ENCODE measurements at regions not wholly inside any gene's neighbourhood (a gene's known extent, or its start where the extent isn't known, plus 50 kb on each side); places are given as distances from the start of the nearest gene placed in this dataset.

DNA sequence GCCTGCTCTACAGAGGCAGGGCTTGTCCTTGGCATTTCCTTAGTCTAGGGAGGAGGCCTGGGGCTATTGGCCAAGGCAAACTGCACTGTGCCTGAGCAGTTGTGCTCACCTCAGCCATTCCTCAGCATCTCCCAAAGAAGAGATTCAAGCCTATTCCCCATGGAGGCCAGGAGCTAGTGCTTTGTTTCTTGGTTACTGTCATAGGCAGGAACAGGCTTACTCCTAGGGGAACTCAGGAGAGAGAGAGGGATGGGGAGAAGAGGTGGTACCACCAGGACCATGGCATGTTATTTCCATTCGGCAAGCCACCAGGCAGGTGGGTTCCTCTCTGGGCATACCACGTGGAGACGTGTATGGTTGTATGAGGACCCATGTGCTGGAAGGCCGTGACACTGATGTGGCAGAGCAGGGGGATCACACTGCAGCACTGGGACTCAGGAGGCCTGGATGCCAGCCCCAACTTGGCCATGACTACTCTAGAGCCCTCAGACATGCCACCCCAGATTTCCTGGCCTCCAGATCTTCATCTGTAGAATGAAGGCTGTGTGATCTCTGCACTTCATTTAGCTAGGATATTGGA, 233.7 kb downstream of the LOXHD1 start:
- Histone ChIP-seq H3K4me2 (ENCODE audit: low read depth, low read length) (no peak overlapping the region), H3K9me3 (replicated peaks; ENCODE audit: insufficient read depth, low read length) (no peaks in the 10 kb centered on the region), H3K79me2 (ENCODE audit: low read length) (no peaks in the 10 kb centered on the region), H4K20me1 (ENCODE audit: insufficient read depth, low read length) (no peaks in the 10 kb centered on the region), H3K36me3 (replicated peaks; ENCODE audit: insufficient read depth, low read length) (no peaks in the 10 kb centered on the region), H3K4me3 (ENCODE audit: low read length) (no peak overlapping the region), H3F3A (ENCODE audit: insufficient read depth, low read length) (no peaks in the 10 kb centered on the region), H3K9ac (ENCODE audit: low read length) (no peak overlapping the region), H2AFZ (ENCODE audit: low read length) (no peak overlapping the region), H3K27me3 (replicated peaks; ENCODE audit: insufficient read depth, low read length) (no peaks in the 10 kb centered on the region), H3K27ac (ENCODE audit: low read length) (no peak overlapping the region), H3K4me1 (ENCODE audit: low read length) (no peaks in the 10 kb centered on the region), H3K9me2 (replicated peaks; ENCODE audit: insufficient read depth, low read length) (no peaks in the 10 kb centered on the region)
- DNase-seq: no peak
- TF ChIP-seq, protein P1, sequence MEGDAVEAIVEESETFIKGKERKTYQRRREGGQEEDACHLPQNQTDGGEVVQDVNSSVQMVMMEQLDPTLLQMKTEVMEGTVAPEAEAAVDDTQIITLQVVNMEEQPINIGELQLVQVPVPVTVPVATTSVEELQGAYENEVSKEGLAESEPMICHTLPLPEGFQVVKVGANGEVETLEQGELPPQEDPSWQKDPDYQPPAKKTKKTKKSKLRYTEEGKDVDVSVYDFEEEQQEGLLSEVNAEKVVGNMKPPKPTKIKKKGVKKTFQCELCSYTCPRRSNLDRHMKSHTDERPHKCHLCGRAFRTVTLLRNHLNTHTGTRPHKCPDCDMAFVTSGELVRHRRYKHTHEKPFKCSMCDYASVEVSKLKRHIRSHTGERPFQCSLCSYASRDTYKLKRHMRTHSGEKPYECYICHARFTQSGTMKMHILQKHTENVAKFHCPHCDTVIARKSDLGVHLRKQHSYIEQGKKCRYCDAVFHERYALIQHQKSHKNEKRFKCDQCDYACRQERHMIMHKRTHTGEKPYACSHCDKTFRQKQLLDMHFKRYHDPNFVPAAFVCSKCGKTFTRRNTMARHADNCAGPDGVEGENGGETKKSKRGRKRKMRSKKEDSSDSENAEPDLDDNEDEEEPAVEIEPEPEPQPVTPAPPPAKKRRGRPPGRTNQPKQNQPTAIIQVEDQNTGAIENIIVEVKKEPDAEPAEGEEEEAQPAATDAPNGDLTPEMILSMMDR (IDR thresholded peaks at IDR 0.05; ENCODE audit: low read length): no peak
- TF ChIP-seq EZH2phosphoT487 (IDR thresholded peaks at IDR 0.05; ENCODE audit: low read length) (no peak), EZH2 (optimal IDR thresholded peaks at IDR 0.05; ENCODE audit: low read depth, low read length) (no peak)

DNA sequence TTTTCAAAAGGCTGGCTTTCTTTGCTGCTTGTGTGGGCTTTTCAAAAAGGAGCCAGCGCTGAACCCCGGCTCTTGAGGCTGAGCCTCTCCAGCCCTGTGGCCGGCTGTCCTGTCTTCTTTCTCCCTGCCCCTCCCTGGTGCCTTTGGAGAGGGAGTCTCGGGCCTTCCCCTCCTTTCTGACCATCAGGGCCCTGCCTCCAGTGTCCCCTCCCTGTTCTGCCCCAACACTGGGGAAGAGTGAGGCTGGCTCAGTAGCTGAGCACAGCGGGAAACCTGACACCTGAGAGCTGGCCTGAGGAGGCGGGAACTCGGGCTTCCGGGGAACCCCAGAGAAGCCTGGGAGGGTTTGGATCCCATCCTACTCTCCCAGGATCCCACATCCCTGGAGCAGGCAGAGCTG, 232.1 kb downstream of the LOXHD1 start:
- Histone ChIP-seq H3K79me2 (ENCODE audit: low read length) (no peaks in the 10 kb centered on the region), H2AFZ (ENCODE audit: low read length) (no peak overlapping the region), H3K36me3 (replicated peaks; ENCODE audit: insufficient read depth, low read length) (no peaks in the 10 kb centered on the region), H3K4me2 (ENCODE audit: low read depth, low read length) (no peak overlapping the region), H3K9ac (ENCODE audit: low read length) (no peak overlapping the region), H4K20me1 (ENCODE audit: insufficient read depth, low read length) (no peaks in the 10 kb centered on the region), H3K27me3 (replicated peaks; ENCODE audit: insufficient read depth, low read length) (no peaks in the 10 kb centered on the region), H3F3A (ENCODE audit: insufficient read depth, low read length) (no peaks in the 10 kb centered on the region), H3K4me3 (ENCODE audit: low read length) (no peak overlapping the region), H3K4me1 (ENCODE audit: low read length) (no peaks in the 10 kb centered on the region), H3K27ac (ENCODE audit: low read length) (no peak overlapping the region), H3K9me3 (replicated peaks; ENCODE audit: insufficient read depth, low read length) (no peaks in the 10 kb centered on the region), H3K9me2 (replicated peaks; ENCODE audit: insufficient read depth, low read length) (no peaks in the 10 kb centered on the region)
- no peak for DNase-seq
- TF ChIP-seq EZH2 (optimal IDR thresholded peaks at IDR 0.05; ENCODE audit: low read depth, low read length): no peak
- TF ChIP-seq EZH2phosphoT487 (IDR thresholded peaks at IDR 0.05; ENCODE audit: low read length): no peak

DNA sequence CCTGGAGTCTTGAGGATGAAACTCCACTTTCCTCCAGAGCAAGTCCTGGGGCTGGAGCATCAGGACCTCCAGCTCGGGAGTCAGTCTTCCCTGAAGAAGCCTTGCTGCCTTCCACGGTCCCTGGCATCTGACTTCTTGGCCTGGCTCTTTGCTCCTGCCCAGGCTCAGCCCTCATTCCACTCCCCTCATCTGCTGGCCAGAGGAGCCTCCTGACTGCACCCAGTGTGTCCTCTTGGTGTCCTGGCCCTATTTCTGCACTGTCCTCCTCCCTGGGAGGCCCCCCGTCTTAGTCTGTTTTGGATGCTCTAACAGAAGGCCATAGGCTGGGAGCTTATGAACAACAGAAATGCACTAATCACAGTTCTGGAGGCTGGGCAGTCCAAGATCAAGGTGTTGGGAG, 231.5 kb downstream of the LOXHD1 start:
- no peak overlapping the region for H3K27ac ChIP-seq (ENCODE audit: low read length)
- H3K79me2 ChIP-seq (ENCODE audit: low read length): no peaks in the 10 kb centered on the region
- no peaks in the 10 kb centered on the region for H3K9me3 ChIP-seq (replicated peaks; ENCODE audit: insufficient read depth, low read length)
- H2AFZ ChIP-seq (ENCODE audit: low read length): no peak overlapping the region
- TF ChIP-seq, protein P1 (IDR thresholded peaks at IDR 0.05; ENCODE audit: low read length): no peak
- TF ChIP-seq EZH2phosphoT487 (IDR thresholded peaks at IDR 0.05; ENCODE audit: low read length) (no peak), EZH2 (optimal IDR thresholded peaks at IDR 0.05; ENCODE audit: low read depth, low read length) (no peak)
- no peak overlapping the region for H3K4me2 ChIP-seq (ENCODE audit: low read depth, low read length)
- no peak overlapping the region for H3K4me3 ChIP-seq (ENCODE audit: low read length)
- no peak overlapping the region for H3K9ac ChIP-seq (ENCODE audit: low read length)
- no peaks in the 10 kb centered on the region for H3K9me2 ChIP-seq (replicated peaks; ENCODE audit: insufficient read depth, low read length)
- no peaks in the 10 kb centered on the region for H3K36me3 ChIP-seq (replicated peaks; ENCODE audit: insufficient read depth, low read length)
- H4K20me1 ChIP-seq (ENCODE audit: insufficient read depth, low read length): no peaks in the 10 kb centered on the region
- H3K27me3 ChIP-seq (replicated peaks; ENCODE audit: insufficient read depth, low read length): no peaks in the 10 kb centered on the region
- no peak for DNase-seq
- no peaks in the 10 kb centered on the region for H3F3A ChIP-seq (ENCODE audit: insufficient read depth, low read length)
- no peaks in the 10 kb centered on the region for H3K4me1 ChIP-seq (ENCODE audit: low read length)

DNA sequence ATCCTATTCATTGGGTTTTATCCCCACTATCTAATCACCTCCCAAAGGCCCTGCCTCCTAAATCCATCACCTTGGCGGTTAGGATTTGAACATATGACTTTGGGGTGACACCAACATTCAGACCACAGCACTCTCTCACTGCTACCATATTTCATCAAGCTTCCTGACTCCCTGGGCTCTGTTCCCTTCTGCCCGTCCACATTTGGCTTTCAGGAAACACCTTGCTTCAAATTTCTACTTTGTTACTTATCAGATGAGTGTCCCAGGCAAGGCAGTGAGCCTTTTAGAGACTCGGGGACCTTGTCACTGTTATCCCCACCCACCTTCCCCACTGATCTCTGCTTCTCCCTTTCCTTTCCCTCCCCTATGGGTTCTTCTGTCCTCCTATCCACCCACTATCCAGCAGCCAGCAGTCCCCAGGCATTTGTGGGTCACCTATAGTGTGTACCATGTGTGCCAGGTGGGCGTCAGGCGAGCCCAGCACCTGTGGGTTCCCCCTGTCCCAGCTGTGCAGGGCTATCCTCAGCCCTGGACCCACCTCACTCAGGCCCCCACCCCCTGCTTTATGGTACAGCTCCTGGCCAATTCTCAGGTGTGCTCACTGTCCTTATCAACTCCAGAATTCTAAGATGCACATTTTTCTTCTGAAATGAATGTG, 230.9 kb downstream of the LOXHD1 start:
- Histone ChIP-seq H3K4me1 (ENCODE audit: low read length) (no peaks in the 10 kb centered on the region), H3F3A (ENCODE audit: insufficient read depth, low read length) (no peaks in the 10 kb centered on the region), H3K4me3 (ENCODE audit: low read length) (no peak overlapping the region), H3K4me2 (ENCODE audit: low read depth, low read length) (no peak overlapping the region), H3K36me3 (replicated peaks; ENCODE audit: insufficient read depth, low read length) (no peaks in the 10 kb centered on the region), H3K27me3 (replicated peaks; ENCODE audit: insufficient read depth, low read length) (no peaks in the 10 kb centered on the region), H3K27ac (ENCODE audit: low read length) (no peak overlapping the region), H3K9me2 (replicated peaks; ENCODE audit: insufficient read depth, low read length) (no peaks in the 10 kb centered on the region), H4K20me1 (ENCODE audit: insufficient read depth, low read length) (no peaks in the 10 kb centered on the region), H2AFZ (ENCODE audit: low read length) (no peak overlapping the region), H3K9me3 (replicated peaks; ENCODE audit: insufficient read depth, low read length) (no peaks in the 10 kb centered on the region), H3K9ac (ENCODE audit: low read length) (no peak overlapping the region), H3K79me2 (ENCODE audit: low read length) (no peaks in the 10 kb centered on the region)
- no peak for DNase-seq
- TF ChIP-seq, protein P1 (IDR thresholded peaks at IDR 0.05; ENCODE audit: low read length): no peak
- TF ChIP-seq EZH2 (optimal IDR thresholded peaks at IDR 0.05; ENCODE audit: low read depth, low read length) (no peak), EZH2phosphoT487 (IDR thresholded peaks at IDR 0.05; ENCODE audit: low read length) (no peak)

Data from MM.1S (cell line).